H9 (cell line): ENCODE measurements at regions not wholly inside any gene's neighbourhood (a gene's known extent, or its start where the extent isn't known, plus 50 kb on each side); places are given as distances from the start of the nearest gene placed in this dataset.

Experiments
- DNase-seq: peaks from one replicate; pipeline ENCODE4 v3.0.0-alpha.2; 2017
- H2AFZ ChIP-seq: one replicate; pipeline ENCODE4 v1.6.1; 2013; ENCODE audit warnings: mild to moderate bottlenecking, low read length, control low read depth, moderate library complexity
- H2AK5ac ChIP-seq: 2 replicates; pipeline ENCODE4 v1.6.1; 2013; ENCODE audit warnings: low read length, control low read depth, mixed read lengths; ENCODE audit not compliant: insufficient read length
- H2BK120ac ChIP-seq: one replicate; pipeline ENCODE4 v1.6.1; 2013; ENCODE audit warnings: low read depth, mild to moderate bottlenecking, low read length, control low read depth, inconsistent platforms; ENCODE audit not compliant: poor library complexity, severe bottlenecking
- H2BK12ac ChIP-seq: 2 replicates; pipeline ENCODE4 v1.6.1; 2013; ENCODE audit warnings: low read length, control low read depth, mixed read lengths, low read depth; ENCODE audit not compliant: insufficient read length
- H2BK15ac ChIP-seq: 2 replicates; pipeline ENCODE4 v1.6.1; 2013; ENCODE audit warnings: low read depth, low read length, control low read depth
- H2BK20ac ChIP-seq: one replicate; pipeline ENCODE4 v1.6.1; 2013; ENCODE audit warnings: low read depth, mild to moderate bottlenecking, low read length, control low read depth, inconsistent platforms; ENCODE audit not compliant: poor library complexity, severe bottlenecking
- H2BK5ac ChIP-seq: 2 replicates; pipeline ENCODE4 v1.6.1; 2013; ENCODE audit warnings: low read length, control low read depth, mixed read lengths; ENCODE audit not compliant: insufficient read length
- H3K14ac ChIP-seq: 2 replicates; pipeline ENCODE4 v1.6.1; 2013; ENCODE audit warnings: low read length, control low read depth; ENCODE audit not compliant: insufficient read depth
- H3K18ac ChIP-seq: 2 replicates; pipeline ENCODE4 v1.6.1; 2013; ENCODE audit warnings: low read depth, mild to moderate bottlenecking, mixed read lengths, low read length, control low read depth; ENCODE audit not compliant: insufficient read length
- H3K23ac ChIP-seq: 2 replicates; pipeline ENCODE4 v1.6.1; 2013; ENCODE audit warnings: low read length, control low read depth, mixed read lengths, low read depth; ENCODE audit not compliant: insufficient read length
- H3K23me2 ChIP-seq: 2 replicates; pipeline ENCODE4 v1.6.1; 2013; ENCODE audit warnings: low read depth, mild to moderate bottlenecking, mixed read lengths, low read length, control low read depth; ENCODE audit not compliant: insufficient read length, poor library complexity, severe bottlenecking
- H3K27ac ChIP-seq: 2 replicates; pipeline ENCODE4 v1.5.1; 2013; ENCODE audit warnings: low read length, control low read depth, mixed read lengths, low read depth; ENCODE audit not compliant: insufficient read length
- H3K27me3 ChIP-seq: 2 replicates; pipeline ENCODE4 v1.6.1; 2013; ENCODE audit warnings: low read length, control low read depth, inconsistent platforms; ENCODE audit not compliant: insufficient read depth
- H3K4ac ChIP-seq: 2 replicates; pipeline ENCODE4 v1.6.1; 2013; ENCODE audit warnings: low read depth, mild to moderate bottlenecking, control low read depth, inconsistent platforms, low read length, moderate library complexity
- H3K4me1 ChIP-seq: 2 replicates; pipeline ENCODE4 v1.6.1; 2013; ENCODE audit warnings: low read length, control low read depth, inconsistent platforms; ENCODE audit not compliant: insufficient read depth
- H3K4me2 ChIP-seq: 2 replicates; pipeline ENCODE4 v1.6.1; 2013; ENCODE audit warnings: low read length, control low read depth, mixed read lengths; ENCODE audit not compliant: insufficient read length, insufficient read depth
- H3K56ac ChIP-seq: 2 replicates; pipeline ENCODE4 v1.6.1; 2013; ENCODE audit warnings: low read depth, mild to moderate bottlenecking, mixed read lengths, low read length, control low read depth; ENCODE audit not compliant: insufficient read length
- H3K79me1 ChIP-seq: 2 replicates; pipeline ENCODE4 v1.6.1; 2013; ENCODE audit warnings: low read depth, mild to moderate bottlenecking, moderate library complexity, low read length, control low read depth, inconsistent platforms; ENCODE audit not compliant: insufficient read depth, poor library complexity, severe bottlenecking
- H3K79me2 ChIP-seq: 2 replicates; pipeline ENCODE4 v1.6.1; 2013; ENCODE audit warnings: low read length, control low read depth, inconsistent platforms; ENCODE audit not compliant: insufficient read depth
- H3K9ac ChIP-seq: 2 replicates; pipeline ENCODE4 v1.6.1; 2013; ENCODE audit warnings: low read length, control low read depth, mixed read lengths; ENCODE audit not compliant: insufficient read length; ENCODE audit errors: extremely low read depth
- H3K9me3 ChIP-seq: one replicate; pipeline ENCODE4 v1.6.1; 2013; ENCODE audit warnings: low read depth, low read length, inconsistent platforms; ENCODE audit not compliant: control insufficient read depth
- H3T11ph ChIP-seq: one replicate; pipeline ENCODE4 v1.6.1; 2013; ENCODE audit warnings: mild to moderate bottlenecking, low read length, control low read depth, inconsistent platforms
- H4K20me1 ChIP-seq: one replicate; pipeline ENCODE4 v1.6.1; 2013; ENCODE audit not compliant: control insufficient read depth, insufficient read length, insufficient read depth
- H4K5ac ChIP-seq: 2 replicates; pipeline ENCODE4 v1.6.1; 2013; ENCODE audit warnings: low read depth, mild to moderate bottlenecking, mixed read lengths, low read length, control low read depth; ENCODE audit not compliant: insufficient read length
- H4K8ac ChIP-seq: replicated peaks from 2 replicates; pipeline ENCODE4 v1.6.1; 2013; ENCODE audit warnings: low read length, control low read depth, mixed read lengths, low read depth; ENCODE audit not compliant: insufficient read length
- H4K91ac ChIP-seq: 2 replicates; pipeline ENCODE4 v1.6.1; 2013; ENCODE audit warnings: low read depth, mild to moderate bottlenecking, moderate library complexity, mixed read lengths, low read length, control low read depth; ENCODE audit not compliant: insufficient read length
- H3K27ac Mint-ChIP-seq, 3 experiments: 2 replicates in 2 of 3; 3 replicates in 1 of 3; pipeline ENCODE4 v1.8.0; 2020 to 2021; ENCODE audit warnings: mixed read lengths in 3 of 3, mild to moderate bottlenecking in 1 of 3, moderate library complexity in 1 of 3
- H3K27me3 Mint-ChIP-seq: 2 replicates; pipeline ENCODE4 v1.8.0; 2021; ENCODE audit warnings: low read depth, mild to moderate bottlenecking, moderate library complexity, mixed read lengths
- H3K36me3 Mint-ChIP-seq, 3 experiments: 2 replicates in 2 of 3; 3 replicates in 1 of 3; pipeline ENCODE4 v1.8.0; 2020 to 2021; ENCODE audit warnings: low read depth in 3 of 3, mixed read lengths in 3 of 3; ENCODE audit not compliant: insufficient read depth in 1 of 3
- H3K4me1 Mint-ChIP-seq, 2 experiments: 2 replicates each; pipeline ENCODE4 v1.8.0; 2020; ENCODE audit warnings: mixed read lengths in 2 of 2
- H3K4me3 Mint-ChIP-seq, 2 experiments: 2 replicates in 1 of 2; 3 replicates in 1 of 2; pipeline ENCODE4 v1.8.0; 2020 to 2021; ENCODE audit warnings: mild to moderate bottlenecking in 2 of 2, mixed read lengths in 2 of 2, moderate library complexity in 1 of 2
- H3K9me3 Mint-ChIP-seq, 2 experiments: 2 replicates in 1 of 2; 3 replicates in 1 of 2; pipeline ENCODE4 v1.8.0; 2020; ENCODE audit warnings: mild to moderate bottlenecking in 2 of 2, mixed read lengths in 2 of 2, moderate library complexity in 1 of 2
- CTCF ChIP-seq: fragments of 200-600 bp; sonication (generic); conservative IDR thresholded peaks from 3 replicates; pipeline ENCODE4 v1.8.0; 2021; ENCODE audit warnings: antibody characterized with exemption, mild to moderate bottlenecking

GRCh38 chr13:74845806-74846205 lies 636.2 kb downstream of the TBC1D4 start:
- no peak for DNase-seq
- H3K23me2 ChIP-seq = no peaks in the 10 kb centered on the region
- Mint-ChIP-seq H3K9me3 (no peaks in the 10 kb centered on the region), H3K27me3 (no peaks in the 10 kb centered on the region; the same call in 1 of the 2 replicates), H3K36me3 (no peaks in the 10 kb centered on the region), H3K27ac (no peak overlapping the region), H3K4me1 (peaks cover 2 to 8% of the 10 kb centered on the region in 2 experiments), H3K4me3 (no peak overlapping the region)
- H3K23ac ChIP-seq = no peak overlapping the region
- no peaks in the 10 kb centered on the region for H3K4me1 ChIP-seq
- H3K27me3 ChIP-seq = no peaks in the 10 kb centered on the region
- H2AFZ ChIP-seq = no peak overlapping the region
- no peak overlapping the region for H2AK5ac ChIP-seq
- no peak overlapping the region for H2BK12ac ChIP-seq
- no peak overlapping the region for H3K4me2 ChIP-seq
- H3K18ac ChIP-seq = no peak overlapping the region
- no peak overlapping the region for H3K4ac ChIP-seq
- H4K5ac ChIP-seq = no peak overlapping the region
- H3K79me1 ChIP-seq = no peaks in the 10 kb centered on the region
- no peaks in the 10 kb centered on the region for H3K79me2 ChIP-seq
- no peak overlapping the region for H3T11ph ChIP-seq
- no peaks in the 10 kb centered on the region for H3K9me3 ChIP-seq
- no peak overlapping the region for H4K91ac ChIP-seq
- H2BK15ac ChIP-seq = no peak overlapping the region
- H3K27ac ChIP-seq = no peak overlapping the region
- H3K9ac ChIP-seq = no peak overlapping the region
- no peak for TF ChIP-seq CTCF
- H2BK120ac ChIP-seq = no peak overlapping the region
- H3K14ac ChIP-seq = no peak overlapping the region
- no peaks in the 10 kb centered on the region for H4K20me1 ChIP-seq
- no peak overlapping the region for H3K56ac ChIP-seq
- no peak overlapping the region for H2BK20ac ChIP-seq
- no peak overlapping the region for H4K8ac ChIP-seq
- no peak overlapping the region for H2BK5ac ChIP-seq
